ENCODE measurements at regions not wholly inside any gene's neighbourhood (a gene's known extent, or its start where the extent isn't known, plus 50 kb on each side); places are given as distances from the start of the nearest gene placed in this dataset.
A peak's percentile ranks its signal among the peaks of the same experiment; 100 is the strongest.

- no peak for DNase-seq (ENCODE audit: low spot score)
These were observed 283.8 kb downstream of the USP25 start for GRCh38 chr21:16013570-16013969.

- no peak for DNase-seq (ENCODE audit: low spot score)
These were observed 291.1 kb downstream of the USP25 start for GRCh38 chr21:16020878-16021277.

GRCh38 chr21:16022116-16022515 lies 292.3 kb downstream of the USP25 start:
- DNase-seq (ENCODE audit: low spot score): no peak

GRCh38 chr21:16022921-16023320 lies 293.1 kb downstream of the USP25 start:
- no peak for DNase-seq (ENCODE audit: low spot score)

- no peak for DNase-seq (ENCODE audit: low spot score)
These were observed 298.4 kb downstream of the USP25 start for GRCh38 chr21:16028142-16028541.

GRCh38 chr21:16028941-16029464 lies 299.2 kb downstream of the USP25 start:
- DNase-seq (ENCODE audit: low spot score): no peak

- DNase-seq (ENCODE audit: low spot score): no peak
These were observed 303.4 kb downstream of the USP25 start for GRCh38 chr21:16033193-16033592.

GRCh38 chr21:16034446-16035190 lies 304.8 kb downstream of the USP25 start:
- DNase-seq (ENCODE audit: low spot score): no peak

- DNase-seq (ENCODE audit: low spot score): no peak
These were observed 307.7 kb downstream of the USP25 start for GRCh38 chr21:16037421-16037955.

- no peak for DNase-seq (ENCODE audit: low spot score)
These were observed 310.8 kb downstream of the USP25 start for GRCh38 chr21:16040601-16041000.

- DNase-seq (ENCODE audit: low spot score): no peak
These were observed 314.9 kb downstream of the USP25 start for GRCh38 chr21:16044676-16045075.

- DNase-seq (ENCODE audit: low spot score): no peak
These were observed 317.0 kb downstream of the USP25 start for GRCh38 chr21:16046656-16047330.

GRCh38 chr21:16047904-16048303 lies 318.1 kb downstream of the USP25 start:
- no peak for DNase-seq (ENCODE audit: low spot score)

GRCh38 chr21:16055014-16055413 lies 325.2 kb downstream of the USP25 start:
- DNase-seq (ENCODE audit: low spot score): no peak

- DNase-seq (ENCODE audit: low spot score): no peak
These were observed 329.1 kb downstream of the USP25 start for GRCh38 chr21:16058896-16059295.

GRCh38 chr21:16059981-16060380 lies 330.2 kb downstream of the USP25 start:
- no peak for DNase-seq (ENCODE audit: low spot score)

- no peak for DNase-seq (ENCODE audit: low spot score)
These were observed 331.4 kb downstream of the USP25 start for GRCh38 chr21:16061194-16061593.

GRCh38 chr21:16069178-16070112 lies 339.7 kb downstream of the USP25 start:
- DNase-seq (ENCODE audit: low spot score): no peak

- peak; percentile 73 for DNase-seq (ENCODE audit: low spot score)
These were observed 340.4 kb downstream of the USP25 start for GRCh38 chr21:16070207-16070651.

- DNase-seq (ENCODE audit: low spot score): peak; percentile 96
These were observed 341.3 kb downstream of the USP25 start for GRCh38 chr21:16071092-16071491.

- DNase-seq (ENCODE audit: low spot score): no peak
These were observed 342.0 kb downstream of the USP25 start for GRCh38 chr21:16071761-16072160.

- DNase-seq (ENCODE audit: low spot score): no peak
These were observed 342.4 kb downstream of the USP25 start for GRCh38 chr21:16072221-16072620.

Data from Ammon's horn (tissue), 1 donor.